BE2C (cell line): ENCODE measurements at regions not wholly inside any gene's neighbourhood (a gene's known extent, or its start where the extent isn't known, plus 50 kb on each side); places are given as distances from the start of the nearest gene placed in this dataset.
"Not testable (repeated sequence)": the region's sequence is repeated elsewhere in the genome, so short reads cannot be mapped to it uniquely, and the experiment has no call there.

Source experiments
- DNase-seq: peaks from one replicate; pipeline ENCODE4 v3.0.0-alpha.2; 2020
- H3K27me3 ChIP-seq: fragments of 250-450 bp; sonication (Bioruptor Pico); 2 replicates; pipeline ENCODE4 v1.5.1; 2020; ENCODE audit warnings: mild to moderate bottlenecking
- H3K36me3 ChIP-seq: fragments of 250-450 bp; sonication (Bioruptor Pico); 2 replicates; pipeline ENCODE4 v1.5.1; 2020; ENCODE audit warnings: mild to moderate bottlenecking
- H3K4me1 ChIP-seq: fragments of 250-450 bp; sonication (Bioruptor Pico); 2 replicates; pipeline ENCODE4 v1.5.1; 2020
- H3K4me3 ChIP-seq: 2 replicates; pipeline ENCODE4 v1.5.1; 2011; ENCODE audit warnings: low read depth, low read length
- H3K9me3 ChIP-seq: fragments of 250-450 bp; sonication (Bioruptor Pico); 2 replicates; pipeline ENCODE4 v1.5.1; 2020

DNA sequence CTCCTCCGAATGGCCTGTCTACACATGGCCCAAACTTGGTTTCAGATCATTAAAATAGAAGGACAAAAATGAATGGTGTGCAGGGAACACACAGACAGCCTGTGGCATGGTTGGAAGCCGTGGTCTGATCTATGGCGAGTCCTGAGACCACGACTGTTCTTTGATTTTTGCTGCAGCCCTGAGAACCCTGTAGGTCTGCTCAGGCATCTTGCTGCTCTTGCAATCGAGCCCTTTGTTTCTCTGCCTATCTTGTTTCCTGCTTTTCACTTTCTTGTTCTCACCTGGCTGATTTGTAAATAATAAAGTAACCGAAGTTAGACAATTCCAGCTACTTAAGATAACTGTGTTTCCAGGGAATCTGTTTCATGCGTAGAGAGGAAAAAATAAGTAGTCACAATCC lies 54.1 kb upstream of the NBPF9 start:
- not testable (repeated sequence) for H3K4me3 ChIP-seq, H3K27me3 ChIP-seq, H3K9me3 ChIP-seq, H3K36me3 ChIP-seq, H3K4me1 ChIP-seq, DNase-seq

DNA sequence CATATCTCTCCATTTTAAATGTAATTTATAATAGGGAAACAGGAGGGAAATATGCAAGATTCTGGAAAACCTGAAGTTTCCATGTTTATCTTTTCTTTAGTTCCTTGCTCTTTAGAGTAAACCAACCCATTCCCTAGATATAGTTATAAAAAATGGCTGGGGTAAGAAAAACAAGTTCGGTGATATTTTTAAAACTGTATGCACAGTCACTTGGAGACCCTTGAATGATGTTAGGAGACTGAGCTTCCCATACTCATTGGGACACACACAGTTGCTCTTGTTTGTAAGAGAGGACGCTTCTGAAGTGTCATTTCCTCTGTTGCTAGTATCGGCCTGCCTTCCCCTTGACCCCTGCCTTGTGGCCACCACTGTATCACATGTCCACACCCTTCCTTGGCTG lies 55.0 kb upstream of the NBPF9 start:
- H3K36me3 ChIP-seq, H3K9me3 ChIP-seq, H3K4me3 ChIP-seq, H3K4me1 ChIP-seq, DNase-seq, H3K27me3 ChIP-seq: not testable (repeated sequence)

DNA sequence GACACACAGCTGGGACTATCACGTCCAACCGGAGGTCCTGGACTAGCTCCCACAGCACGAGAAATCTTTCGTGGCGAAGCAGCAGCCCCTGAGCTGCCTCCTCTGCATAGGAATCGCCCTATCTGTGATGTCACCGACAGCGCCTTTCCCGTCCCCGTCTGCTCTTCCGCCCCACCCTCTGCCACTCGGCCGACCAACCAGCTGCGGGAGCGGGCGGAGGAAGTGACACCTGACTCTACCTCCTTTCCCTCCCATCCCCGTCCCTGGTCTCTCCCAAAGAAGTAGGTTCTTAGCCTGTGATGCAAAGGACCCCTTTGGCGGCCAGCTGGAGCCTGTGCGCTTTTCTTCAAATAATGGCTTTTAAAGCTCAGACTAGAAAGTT lies 59.7 kb upstream of the NBPF9 start:
- DNase-seq, H3K4me3 ChIP-seq, H3K4me1 ChIP-seq, H3K9me3 ChIP-seq, H3K36me3 ChIP-seq, H3K27me3 ChIP-seq: not testable (repeated sequence)

DNA sequence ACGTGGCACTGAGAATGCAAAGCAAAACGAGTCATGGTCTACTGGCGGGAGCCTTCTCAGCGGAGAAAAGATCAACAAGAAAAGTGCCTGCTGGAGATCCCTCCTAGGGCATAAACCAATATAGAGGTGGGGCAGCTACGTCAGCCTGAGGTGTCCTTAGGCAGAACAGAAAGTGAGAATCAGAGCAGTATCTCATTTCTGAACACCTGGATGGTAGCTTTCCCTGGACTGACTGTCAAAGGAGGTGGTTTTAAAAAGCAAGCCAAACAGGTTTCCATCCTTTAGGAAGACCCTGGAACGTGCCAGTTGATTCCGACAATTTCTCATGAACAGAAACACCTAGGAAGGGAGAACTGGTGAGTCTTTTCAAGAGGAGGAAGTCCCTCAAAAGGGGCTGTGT lies 71.4 kb upstream of the NBPF9 start:
- H3K36me3 ChIP-seq, H3K27me3 ChIP-seq, H3K4me3 ChIP-seq, DNase-seq, H3K9me3 ChIP-seq, H3K4me1 ChIP-seq: not testable (repeated sequence)

DNA sequence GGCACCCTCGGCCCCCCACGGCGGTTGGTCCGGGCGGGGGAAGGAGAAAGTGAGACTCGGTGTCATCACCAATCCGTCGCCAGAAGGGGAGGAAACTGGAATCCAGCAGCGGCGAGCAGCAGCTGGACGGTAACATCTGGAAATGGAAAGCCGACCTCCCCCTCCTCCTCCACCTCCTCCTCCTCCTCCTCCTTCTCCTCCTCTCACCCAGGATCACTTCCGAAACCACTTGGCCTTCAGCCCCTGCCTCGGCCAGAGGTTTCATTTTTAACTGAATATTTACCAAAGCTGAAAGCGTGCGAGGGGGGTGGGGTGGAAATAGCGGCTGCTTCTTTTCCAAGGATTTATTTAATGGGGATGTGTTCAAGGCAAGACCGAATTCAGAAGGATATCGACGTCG lies 72.5 kb upstream of the NBPF9 start:
- H3K4me1 ChIP-seq, H3K36me3 ChIP-seq, DNase-seq, H3K4me3 ChIP-seq, H3K9me3 ChIP-seq, H3K27me3 ChIP-seq: not testable (repeated sequence)

DNA sequence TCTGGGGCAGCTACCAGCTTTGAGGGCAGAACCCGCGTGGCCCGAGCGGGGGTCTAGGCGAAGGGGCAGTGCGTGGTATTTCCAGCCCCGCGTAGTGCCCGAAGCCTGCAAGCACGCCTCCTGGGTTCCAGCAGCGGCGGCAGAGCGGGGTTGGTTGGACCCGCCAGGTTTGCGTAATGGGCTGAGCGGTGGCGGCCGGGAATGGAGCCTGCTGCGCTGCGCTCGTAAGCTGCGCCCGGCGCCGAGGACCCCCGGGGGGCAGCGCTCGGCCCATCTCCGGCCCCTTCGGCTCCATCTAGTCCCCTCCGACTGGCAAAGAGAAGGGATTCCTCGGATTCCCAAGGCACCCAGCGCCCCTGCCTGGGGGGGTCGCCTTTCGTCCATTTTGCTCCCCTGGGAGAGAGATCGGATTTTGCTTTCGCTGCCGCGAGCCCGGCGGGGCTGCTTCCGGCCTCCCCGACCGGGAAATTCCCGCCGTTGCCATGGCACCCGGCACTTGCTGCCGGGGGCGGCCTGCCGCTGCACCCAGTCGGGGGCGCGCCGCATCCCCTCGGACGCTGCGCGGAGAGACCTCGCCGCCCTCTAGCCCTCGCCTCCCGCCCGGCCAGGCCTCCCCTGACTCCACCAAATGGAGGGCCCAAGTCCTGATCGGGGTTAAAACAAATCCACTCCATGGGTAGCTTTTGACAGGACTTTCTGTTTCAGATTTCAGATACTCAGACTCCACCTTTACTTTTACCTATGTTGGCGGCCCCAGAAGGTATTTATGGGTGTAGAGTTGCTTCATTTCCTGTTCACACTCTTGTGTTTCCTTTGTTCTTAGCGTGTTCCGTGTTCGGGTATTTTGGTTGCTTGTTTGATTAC lies 73.3 kb upstream of the NBPF9 start:
- peak overlapping the region; percentile 46 for H3K4me3 ChIP-seq
- not testable (repeated sequence) for H3K27me3 ChIP-seq, H3K9me3 ChIP-seq, H3K4me1 ChIP-seq, H3K36me3 ChIP-seq
- DNase-seq, result peak; percentile 36

DNA sequence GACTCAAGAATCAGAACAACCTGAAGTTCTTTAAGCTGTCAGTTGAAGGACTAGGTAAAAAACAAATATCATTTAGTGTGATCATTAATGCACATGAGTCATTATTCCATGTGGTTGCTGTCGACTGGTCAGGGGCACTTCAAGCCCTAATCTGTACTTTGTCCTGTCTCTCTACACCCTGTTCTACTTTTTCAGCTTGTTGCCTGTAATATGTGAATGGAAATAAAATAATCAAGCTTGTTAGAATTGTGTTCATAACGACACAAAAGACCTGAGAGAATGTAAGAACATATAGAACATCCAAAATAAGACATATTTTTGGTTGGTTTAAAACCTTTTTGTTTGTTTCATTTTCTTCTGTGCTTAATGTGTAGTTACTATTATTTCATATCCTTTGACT lies 87.4 kb upstream of the NBPF9 start:
- H3K27me3 ChIP-seq, H3K9me3 ChIP-seq, H3K4me1 ChIP-seq, H3K36me3 ChIP-seq, DNase-seq, H3K4me3 ChIP-seq: not testable (repeated sequence)

DNA sequence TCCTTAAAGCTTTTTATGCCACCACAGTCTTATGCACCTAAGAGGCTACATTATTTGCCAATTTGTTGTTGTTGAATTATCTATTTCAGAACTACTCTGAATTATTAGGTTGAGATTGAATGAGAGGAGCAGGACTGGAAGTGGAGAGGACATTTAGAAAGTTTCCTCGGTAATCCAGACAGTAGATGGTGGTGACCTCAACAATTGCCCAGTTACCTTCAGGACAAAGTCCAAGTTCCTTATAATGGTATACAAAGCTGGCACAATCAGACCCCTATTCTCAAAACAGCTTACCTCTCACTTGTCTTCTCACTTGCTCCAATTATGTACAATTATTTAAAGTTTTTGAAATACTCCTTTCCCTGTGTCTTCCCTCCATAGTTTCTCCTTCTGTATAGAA lies 93.3 kb upstream of the NBPF9 start:
- H3K4me3 ChIP-seq, H3K9me3 ChIP-seq, H3K36me3 ChIP-seq, DNase-seq, H3K4me1 ChIP-seq, H3K27me3 ChIP-seq: not testable (repeated sequence)

DNA sequence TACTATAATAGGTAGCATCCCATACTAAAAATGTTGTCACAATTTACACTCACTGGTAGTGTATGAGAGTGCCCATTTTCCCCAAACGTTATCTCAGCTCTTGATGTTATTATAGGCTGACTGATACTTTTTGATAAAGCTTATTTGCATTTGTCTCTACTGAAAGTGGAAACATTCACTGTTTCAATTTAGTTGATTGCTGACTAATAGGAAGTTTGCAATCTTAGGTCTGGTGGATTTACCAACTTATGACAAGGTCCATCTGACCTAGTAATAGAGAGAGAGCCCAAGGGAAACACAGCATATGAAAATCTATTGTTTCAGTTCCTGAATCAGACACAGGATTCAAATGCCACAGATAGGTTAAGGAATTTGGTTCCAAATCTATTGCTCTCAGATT lies 97.2 kb upstream of the NBPF9 start:
- H3K36me3 ChIP-seq, H3K4me1 ChIP-seq, DNase-seq, H3K9me3 ChIP-seq, H3K4me3 ChIP-seq, H3K27me3 ChIP-seq: not testable (repeated sequence)

DNA sequence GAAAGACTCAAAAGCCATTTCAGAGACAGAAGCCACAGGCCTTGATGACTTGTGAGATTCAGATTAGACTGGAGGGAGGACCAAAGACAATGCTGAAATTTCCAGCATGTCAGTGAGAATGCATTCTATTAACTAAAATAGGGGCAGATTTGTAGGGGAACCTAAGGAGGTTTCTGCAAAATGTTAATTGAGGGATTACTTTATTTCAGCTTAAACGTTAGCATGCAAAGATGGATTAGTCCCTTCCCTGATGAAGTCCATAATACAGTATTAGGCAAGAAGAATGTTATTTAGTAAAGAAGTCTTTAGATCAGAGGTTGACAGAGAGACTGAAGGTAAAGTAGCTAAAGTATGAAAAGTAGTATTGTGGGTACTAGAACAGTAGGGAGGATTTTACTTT lies 98.9 kb upstream of the NBPF9 start:
- H3K4me3 ChIP-seq, H3K36me3 ChIP-seq: not testable (repeated sequence)

DNA sequence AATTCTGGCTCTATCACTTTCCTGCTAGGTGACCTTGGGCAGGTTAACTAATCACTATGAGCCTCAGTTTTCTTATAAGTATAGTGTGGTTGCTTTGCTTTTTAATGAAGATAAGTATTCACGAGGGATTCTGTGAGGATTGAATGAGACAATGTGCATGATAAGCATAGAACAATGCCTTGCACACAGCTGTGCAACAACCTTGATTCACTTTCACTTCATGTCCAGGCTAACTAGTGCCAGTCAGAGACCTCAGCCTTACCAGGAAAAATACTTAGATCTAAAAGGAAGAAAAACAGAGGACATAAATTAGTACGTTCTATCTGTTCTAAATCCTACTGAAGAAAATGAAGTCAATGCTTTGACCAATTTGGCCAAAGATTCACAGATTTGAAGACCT lies 101.0 kb upstream of the NBPF9 start:
- H3K9me3 ChIP-seq, DNase-seq, H3K36me3 ChIP-seq, H3K27me3 ChIP-seq, H3K4me1 ChIP-seq, H3K4me3 ChIP-seq: not testable (repeated sequence)

More for the DNA sequence above, 98.9 kb upstream of the NBPF9 start:
- not testable (repeated sequence) for H3K4me1 ChIP-seq, H3K9me3 ChIP-seq, H3K27me3 ChIP-seq, DNase-seq

DNA sequence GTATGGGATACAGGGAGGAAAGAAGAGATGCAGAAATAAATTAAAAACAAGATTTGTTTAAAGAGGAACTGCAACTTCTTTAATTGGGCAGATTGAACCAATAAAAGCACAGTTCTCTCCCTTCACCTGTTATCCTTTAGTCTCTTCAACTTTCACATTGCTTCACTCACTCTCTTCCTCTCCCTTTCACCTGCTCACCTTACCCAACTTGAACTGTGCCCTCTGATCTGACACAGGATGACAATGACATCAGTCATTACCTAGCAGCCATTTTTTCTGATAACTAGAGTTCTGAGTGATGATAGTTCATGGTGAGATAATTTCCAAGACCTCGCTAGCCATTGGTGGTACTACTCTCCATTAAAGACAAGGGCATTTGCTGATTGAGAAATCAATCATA lies 105.5 kb upstream of the NBPF9 start:
- not testable (repeated sequence) for H3K4me3 ChIP-seq, H3K27me3 ChIP-seq, H3K36me3 ChIP-seq, DNase-seq, H3K9me3 ChIP-seq, H3K4me1 ChIP-seq

DNA sequence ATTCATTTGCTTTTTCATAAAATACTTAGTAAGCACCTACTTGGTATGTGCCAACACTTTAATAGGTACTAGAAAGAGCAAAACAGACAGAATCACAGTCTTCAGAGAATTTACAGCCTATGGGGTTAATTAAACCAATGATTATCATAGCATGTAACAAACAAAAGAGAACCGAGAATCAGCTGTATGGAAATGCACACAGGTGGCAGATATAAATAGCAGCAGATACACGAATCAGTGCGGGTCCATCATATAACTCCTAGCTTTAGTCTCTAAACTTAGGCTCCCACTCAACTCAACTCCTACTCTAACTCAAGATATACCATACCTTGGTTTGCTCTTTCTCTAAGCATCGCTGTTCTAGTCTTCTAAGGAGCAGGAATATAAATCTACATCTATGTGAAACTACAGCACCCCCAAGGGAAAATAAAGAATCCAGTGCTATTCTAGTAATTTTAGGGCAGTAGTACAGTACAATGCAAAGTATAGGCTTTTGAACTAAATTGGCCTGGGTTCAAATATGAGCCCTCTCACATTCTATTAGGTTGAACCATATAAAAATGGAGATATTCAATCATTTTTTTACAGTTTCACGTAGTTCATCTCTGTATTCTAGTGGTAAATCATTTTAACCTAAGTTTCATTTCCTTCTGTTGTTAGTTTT lies 108.5 kb upstream of the NBPF9 start:
- H3K36me3 ChIP-seq, DNase-seq, H3K4me1 ChIP-seq, H3K27me3 ChIP-seq, H3K4me3 ChIP-seq, H3K9me3 ChIP-seq: not testable (repeated sequence)

DNA sequence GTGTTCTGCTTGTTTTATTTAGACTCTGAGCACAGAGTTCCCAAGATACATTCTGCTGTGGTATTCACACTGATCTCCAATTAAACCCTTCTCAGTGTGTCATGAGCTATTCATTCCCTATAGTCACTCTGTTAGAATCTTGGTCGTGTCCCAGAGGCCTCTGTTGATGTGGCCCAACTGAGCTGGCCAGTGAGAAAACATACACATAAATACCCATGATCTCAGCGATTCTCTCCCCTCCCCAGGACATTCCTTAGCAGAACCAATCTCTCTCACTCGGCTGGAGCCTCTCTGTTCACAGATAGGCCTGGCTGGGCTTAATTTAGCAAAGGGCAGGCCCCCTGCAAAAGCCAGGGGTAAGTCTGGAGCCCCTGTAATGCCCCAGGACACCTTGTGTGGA lies 109.6 kb upstream of the NBPF9 start:
- not testable (repeated sequence) for H3K4me1 ChIP-seq, H3K9me3 ChIP-seq, H3K27me3 ChIP-seq, H3K4me3 ChIP-seq, DNase-seq, H3K36me3 ChIP-seq

DNA sequence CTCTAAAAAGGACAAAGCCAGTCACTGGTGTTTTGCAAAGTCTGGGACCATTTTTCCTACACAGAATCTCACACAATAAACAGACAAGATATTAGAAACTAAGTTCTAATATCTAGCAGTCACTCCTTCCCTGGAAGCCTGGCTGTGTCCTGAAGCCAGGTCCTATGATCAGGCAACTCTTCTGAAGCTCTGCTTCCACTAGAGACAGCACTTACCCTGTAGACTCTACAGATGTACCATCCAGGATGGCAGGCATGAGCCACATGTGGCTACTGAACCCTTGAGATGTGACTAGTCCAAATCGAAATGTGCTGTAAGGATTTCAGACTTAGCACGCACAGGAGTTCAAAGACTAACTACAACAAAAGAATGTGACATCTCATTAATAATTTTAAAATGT lies 110.3 kb upstream of the NBPF9 start:
- not testable (repeated sequence) for H3K27me3 ChIP-seq, DNase-seq, H3K9me3 ChIP-seq, H3K4me3 ChIP-seq, H3K4me1 ChIP-seq, H3K36me3 ChIP-seq

DNA sequence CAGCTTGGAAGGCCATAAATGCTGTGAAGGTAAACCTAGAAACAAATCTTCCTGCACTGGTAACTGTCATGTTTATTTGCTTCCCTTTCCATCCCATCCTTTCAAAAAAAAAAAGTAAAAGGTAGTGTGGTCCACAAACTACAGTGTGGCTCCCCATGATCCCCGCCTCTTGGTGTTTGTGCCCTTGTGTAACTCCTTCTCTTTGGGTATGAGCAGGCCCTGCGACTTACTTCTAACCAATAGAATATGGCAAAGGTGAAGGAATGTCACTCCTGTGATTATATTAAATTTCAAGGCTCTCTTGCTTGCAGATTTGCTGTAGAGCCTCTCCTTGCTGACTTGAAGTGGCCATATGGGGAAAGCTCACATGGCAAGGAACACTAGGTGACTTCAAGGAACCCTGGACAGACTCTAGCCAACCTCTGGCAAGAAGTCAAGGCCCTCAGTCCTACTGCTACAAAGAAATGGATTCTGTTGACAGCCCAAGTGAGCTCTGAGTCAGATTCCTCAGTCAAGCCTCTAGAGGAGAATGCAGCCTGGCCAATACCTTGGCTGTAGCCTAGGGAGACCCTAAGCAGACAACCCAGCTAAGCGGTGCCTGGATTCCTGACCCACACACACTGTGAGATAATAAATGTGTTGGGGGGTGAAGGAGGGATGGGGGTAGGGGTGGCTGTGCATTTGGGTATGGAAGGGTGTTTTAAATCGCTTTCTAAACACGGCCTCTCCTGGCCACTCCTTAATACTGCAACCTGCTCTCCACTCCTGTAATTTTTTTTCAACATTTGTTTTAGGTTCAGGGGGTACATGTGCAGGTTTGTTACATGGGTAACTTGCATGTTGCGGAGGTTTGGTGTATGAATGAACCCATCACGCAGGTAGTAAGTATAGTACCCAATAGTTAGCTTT lies 115.0 kb upstream of the NBPF9 start:
- H3K27me3 ChIP-seq, DNase-seq, H3K36me3 ChIP-seq, H3K4me3 ChIP-seq, H3K4me1 ChIP-seq, H3K9me3 ChIP-seq: not testable (repeated sequence)
